ENCODE measurements at regions not wholly inside any gene's neighbourhood (a gene's known extent, or its start where the extent isn't known, plus 50 kb on each side); places are given as distances from the start of the nearest gene placed in this dataset.

GRCh38 chr5:4738298-4738697, 401.8 kb upstream of the ADAMTS16 start:
- WGBS (ENCODE audit: extremely low coverage, insufficient read length, low lambda C conversion rate): no CpG with 5 or more reads among the region's 2 CpGs
- no peak overlapping the region for H3K27ac Mint-ChIP-seq
- no peak overlapping the region for H2BK15ac ChIP-seq (ENCODE audit: low read depth, low read length)

More at GRCh38 chr5:4738298-4738697, 401.8 kb upstream of the ADAMTS16 start:
- H3K36me3 Mint-ChIP-seq (ENCODE audit: insufficient read depth in 1 of 3, low read depth in 3 of 3): no peaks in the 10 kb centered on the region
- Histone ChIP-seq H2BK20ac (ENCODE audit: low read depth, low read length, poor library complexity, severe bottlenecking) (no peak overlapping the region), H3K4ac (ENCODE audit: low read depth, low read length) (no peak overlapping the region), H3K23me2 (ENCODE audit: insufficient read length, low read depth, low read length, poor library complexity, severe bottlenecking) (no peaks in the 10 kb centered on the region), H3K4me1 (ENCODE audit: insufficient read depth, low read length) (no peaks in the 10 kb centered on the region), H3K79me1 (ENCODE audit: insufficient read depth, low read depth, low read length, poor library complexity, severe bottlenecking) (no peaks in the 10 kb centered on the region), H3K27ac (ENCODE audit: insufficient read length, low read depth, low read length) (no peak overlapping the region), H2BK12ac (ENCODE audit: insufficient read length, low read depth, low read length) (no peak overlapping the region), H4K5ac (ENCODE audit: insufficient read length, low read depth, low read length) (no peak overlapping the region), H3K18ac (ENCODE audit: insufficient read length, low read depth, low read length) (no peak overlapping the region), H2AFZ (ENCODE audit: low read length) (no peak overlapping the region), H3K4me2 (ENCODE audit: insufficient read depth, insufficient read length, low read length) (no peak overlapping the region), H3K9ac (ENCODE audit: extremely low read depth, insufficient read length, low read length) (no peak overlapping the region), H3K79me2 (ENCODE audit: insufficient read depth, low read length) (no peaks in the 10 kb centered on the region), H3K23ac (ENCODE audit: insufficient read length, low read depth, low read length) (no peak overlapping the region), H2AK5ac (ENCODE audit: insufficient read length, low read length) (no peak overlapping the region), H2BK120ac (ENCODE audit: low read depth, low read length, poor library complexity, severe bottlenecking) (no peak overlapping the region), H4K91ac (ENCODE audit: insufficient read length, low read depth, low read length) (no peak overlapping the region), H3K56ac (ENCODE audit: insufficient read length, low read depth, low read length) (no peak overlapping the region), H4K20me1 (ENCODE audit: control insufficient read depth, insufficient read depth, insufficient read length) (no peaks in the 10 kb centered on the region), H3K9me3 (ENCODE audit: control insufficient read depth, low read depth, low read length) (no peaks in the 10 kb centered on the region), H3K14ac (ENCODE audit: insufficient read depth, low read length) (no peak overlapping the region), H2BK5ac (ENCODE audit: insufficient read length, low read length) (no peak overlapping the region), H3K27me3 (ENCODE audit: insufficient read depth, low read length) (no peaks in the 10 kb centered on the region), H4K8ac (replicated peaks; ENCODE audit: insufficient read length, low read depth, low read length) (no peak overlapping the region), H3T11ph (ENCODE audit: low read length) (no peak overlapping the region)
- DNase-seq: no peak
- no peaks in the 10 kb centered on the region; the same call in 1 of the 2 replicates for H3K27me3 Mint-ChIP-seq (ENCODE audit: low read depth)
- H3K9me3 Mint-ChIP-seq: peaks cover 0 to 2% of the 10 kb centered on the region in 2 experiments; a peak in 1 of 5 replicates
- H3K4me1 Mint-ChIP-seq: 0 out of 4 replicates have a peak, but pooled peaks cover 0 to 2% of the 10 kb centered on the region in 2 experiments
- no peak for TF ChIP-seq CTCF (conservative IDR thresholded peaks at IDR 0.05)
- no peak overlapping the region for H3K4me3 Mint-ChIP-seq

Measured in H9 (cell line).